ENCODE measurements at regions not wholly inside any gene's neighbourhood (a gene's known extent, or its start where the extent isn't known, plus 50 kb on each side); places are given as distances from the start of the nearest gene placed in this dataset.

DNA sequence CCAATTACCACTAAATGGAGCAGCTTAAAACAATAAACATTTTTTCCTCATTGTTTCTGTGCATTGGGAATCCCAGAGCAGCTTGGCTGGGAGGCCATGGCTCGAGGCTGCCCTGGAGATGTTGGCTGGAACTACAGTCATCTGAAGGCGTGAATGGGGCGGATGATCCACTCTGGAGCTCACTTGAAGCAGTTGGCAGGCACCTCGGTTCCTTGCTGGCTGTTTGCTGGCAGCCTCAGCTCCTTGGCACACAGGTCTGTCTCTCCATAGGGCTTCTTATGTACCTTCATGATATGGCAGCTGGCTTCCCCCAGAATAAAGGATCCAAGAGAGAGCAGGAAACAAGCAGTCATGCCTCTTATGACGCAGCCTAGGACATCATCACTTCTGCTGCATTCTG is 227.0 kb upstream of the COPS8 start:
- TF ChIP-seq, protein P1, sequence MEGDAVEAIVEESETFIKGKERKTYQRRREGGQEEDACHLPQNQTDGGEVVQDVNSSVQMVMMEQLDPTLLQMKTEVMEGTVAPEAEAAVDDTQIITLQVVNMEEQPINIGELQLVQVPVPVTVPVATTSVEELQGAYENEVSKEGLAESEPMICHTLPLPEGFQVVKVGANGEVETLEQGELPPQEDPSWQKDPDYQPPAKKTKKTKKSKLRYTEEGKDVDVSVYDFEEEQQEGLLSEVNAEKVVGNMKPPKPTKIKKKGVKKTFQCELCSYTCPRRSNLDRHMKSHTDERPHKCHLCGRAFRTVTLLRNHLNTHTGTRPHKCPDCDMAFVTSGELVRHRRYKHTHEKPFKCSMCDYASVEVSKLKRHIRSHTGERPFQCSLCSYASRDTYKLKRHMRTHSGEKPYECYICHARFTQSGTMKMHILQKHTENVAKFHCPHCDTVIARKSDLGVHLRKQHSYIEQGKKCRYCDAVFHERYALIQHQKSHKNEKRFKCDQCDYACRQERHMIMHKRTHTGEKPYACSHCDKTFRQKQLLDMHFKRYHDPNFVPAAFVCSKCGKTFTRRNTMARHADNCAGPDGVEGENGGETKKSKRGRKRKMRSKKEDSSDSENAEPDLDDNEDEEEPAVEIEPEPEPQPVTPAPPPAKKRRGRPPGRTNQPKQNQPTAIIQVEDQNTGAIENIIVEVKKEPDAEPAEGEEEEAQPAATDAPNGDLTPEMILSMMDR (IDR thresholded peaks at IDR 0.05), result no peak
- TF ChIP-seq POLR2A (IDR thresholded peaks at IDR 0.05), result no peak

All from body of pancreas (tissue), 4 donors.